ENCODE measurements at regions not wholly inside any gene's neighbourhood (a gene's known extent, or its start where the extent isn't known, plus 50 kb on each side); places are given as distances from the start of the nearest gene placed in this dataset.

GRCh38 chr5:34447424-34447823 lies 208.7 kb upstream of the RAI14 start:
- no peak overlapping the region for H3K4me3 ChIP-seq
- H3K27ac ChIP-seq, result no peak overlapping the region
- intact Hi-C loops (cut with DNase I), result no loop called here
- TF ChIP-seq POLR2A (IDR thresholded peaks at IDR 0.05) (no peak), CTCF (IDR thresholded peaks at IDR 0.05) (no peak), EP300 (IDR thresholded peaks at IDR 0.05) (no peak)
- WGBS, 3 donors, result 24 to 36% (median 26%) methylated on average over 3 of the region's 3 CpGs
- DNase-seq, result no peak
- no peaks in the 10 kb centered on the region for H3K27me3 ChIP-seq
- H3K9me3 ChIP-seq, result no peaks in the 10 kb centered on the region
- no peaks in the 10 kb centered on the region for H3K36me3 ChIP-seq
- no peaks in the 10 kb centered on the region for H3K4me1 ChIP-seq (ENCODE audit: insufficient read depth)

GRCh38 chr5:34449639-34450038 lies 206.5 kb upstream of the RAI14 start:
- Histone ChIP-seq H3K27me3 (no peaks in the 10 kb centered on the region), H3K36me3 (no peaks in the 10 kb centered on the region), H3K9me3 (no peaks in the 10 kb centered on the region), H3K4me3 (no peak overlapping the region), H3K27ac (no peak overlapping the region), H3K4me1 (ENCODE audit: insufficient read depth) (no peaks in the 10 kb centered on the region)
- DNase-seq, result no peak
- intact Hi-C loops (cut with DNase I), result no loop called here
- no peak for TF ChIP-seq POLR2A (IDR thresholded peaks at IDR 0.05)
- no peak for TF ChIP-seq EP300 (IDR thresholded peaks at IDR 0.05)
- TF ChIP-seq CTCF (IDR thresholded peaks at IDR 0.05), result no peak
- 59 to 78% (median 72%) methylated on average over 3 of the region's 3 CpGs for WGBS, 3 donors

- Histone ChIP-seq H3K27ac (no peak overlapping the region), H3K4me3 (no peak overlapping the region), H3K36me3 (no peaks in the 10 kb centered on the region), H3K9me3 (no peaks in the 10 kb centered on the region), H3K27me3 (no peaks in the 10 kb centered on the region), H3K4me1 (ENCODE audit: insufficient read depth) (no peaks in the 10 kb centered on the region)
- intact Hi-C loops (cut with DNase I), result no loop called here
- no peak for TF ChIP-seq EP300 (IDR thresholded peaks at IDR 0.05)
- TF ChIP-seq POLR2A (IDR thresholded peaks at IDR 0.05), result no peak
- no peak for TF ChIP-seq CTCF (IDR thresholded peaks at IDR 0.05)
- 75 to 88% (median 84%) methylated on average over 2 of the region's 2 CpGs for WGBS, 3 donors
- no peak for DNase-seq
Observed at GRCh38 chr5:34450338-34450737, 205.8 kb upstream of the RAI14 start.

- WGBS, 3 donors, result 37 to 45% (median 41%) methylated on average over 7 of the region's 7 CpGs
Observed at GRCh38 chr5:34452170-34452828, 203.8 kb upstream of the RAI14 start.

More at GRCh38 chr5:34452170-34452828, 203.8 kb upstream of the RAI14 start:
- no peak overlapping the region for H3K27ac ChIP-seq
- TF ChIP-seq CTCF (IDR thresholded peaks at IDR 0.05) (no peak), POLR2A (IDR thresholded peaks at IDR 0.05) (no peak), EP300 (IDR thresholded peaks at IDR 0.05) (no peak)
- H3K4me3 ChIP-seq, result no peak overlapping the region
- intact Hi-C loops (cut with DNase I), result no loop called here
- no peaks in the 10 kb centered on the region for H3K27me3 ChIP-seq
- H3K4me1 ChIP-seq (ENCODE audit: insufficient read depth), result no peaks in the 10 kb centered on the region
- no peaks in the 10 kb centered on the region for H3K36me3 ChIP-seq
- DNase-seq, result no peak
- no peaks in the 10 kb centered on the region for H3K9me3 ChIP-seq

All from ovary (tissue), 7 donors.